ENCODE measurements at regions not wholly inside any gene's neighbourhood (a gene's known extent, or its start where the extent isn't known, plus 50 kb on each side); places are given as distances from the start of the nearest gene placed in this dataset.
A peak's percentile ranks its signal among the peaks of the same experiment; 100 is the strongest.

DNA sequence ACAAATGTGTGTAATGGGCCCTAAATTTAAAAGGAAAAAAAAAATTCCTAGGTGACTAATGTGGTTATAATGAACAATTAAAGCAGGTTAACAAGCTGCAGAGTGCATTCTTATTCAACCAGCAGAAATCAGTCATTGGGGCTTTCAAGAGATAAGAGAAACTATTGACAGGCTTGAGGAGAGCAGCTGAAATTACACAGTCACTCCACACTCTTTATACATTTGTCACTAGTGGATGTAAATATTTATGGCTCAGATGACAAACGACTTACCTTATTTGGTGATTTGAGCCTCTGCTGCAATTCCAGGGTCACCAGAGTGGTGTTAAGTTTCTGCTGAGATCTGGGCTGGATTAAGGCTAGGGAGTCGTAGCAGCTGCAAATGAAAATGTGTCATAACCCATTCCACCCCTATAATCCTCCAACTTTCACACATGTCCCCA, 896.3 kb downstream of the TTLL7 start:
- no peak overlapping the region for H3K4me3 ChIP-seq (ENCODE audit: insufficient read depth, low read depth, low read length)
- in situ Hi-C loops (cut with MboI; ENCODE audit: low sequenced_read_pairs) (no loop called here), dilution Hi-C loops (cut with HindIII; ENCODE audit: low sequenced_read_pairs, unreplicated experiment) (no loop called here), intact Hi-C loops (cut with micrococcal nuclease) (no loop called here)
- H2BK15ac ChIP-seq (ENCODE audit: low read depth, low read length) = no peak overlapping the region
- H4K91ac ChIP-seq (ENCODE audit: insufficient read depth, low read depth, low read length) = no peak overlapping the region
- H3K4me1 ChIP-seq (ENCODE audit: control insufficient read depth, insufficient read depth, low read length) = no peaks in the 10 kb centered on the region
- H2BK120ac ChIP-seq (ENCODE audit: low read depth, low read length) = no peak overlapping the region
- no peak overlapping the region for H3K9ac ChIP-seq (ENCODE audit: low read depth, low read length)
- H2BK20ac ChIP-seq (ENCODE audit: low read depth, low read length) = no peak overlapping the region
- no TSS peak for BruUV-seq (replicated peaks)
- no peaks in the 10 kb centered on the region for H3K36me3 ChIP-seq (ENCODE audit: control insufficient read depth, insufficient read depth, low read length)
- no peak overlapping the region for H3K18ac ChIP-seq (ENCODE audit: low read depth, low read length)
- no peaks in the 10 kb centered on the region for H4K20me1 ChIP-seq (ENCODE audit: insufficient read depth, low read length)
- no peak overlapping the region for H3K56ac ChIP-seq (ENCODE audit: extremely low read depth, insufficient read depth, low read length)
- H2AK9ac ChIP-seq (replicated peaks; ENCODE audit: low read depth, low read length, poor library complexity) = no peak overlapping the region
- no peak overlapping the region for H3K23ac ChIP-seq (ENCODE audit: low read depth, low read length)
- DNase-seq (peak; percentile 19), ATAC-seq (ENCODE audit: low read depth) (no peak)
- H3K27me3 ChIP-seq (ENCODE audit: control insufficient read depth, insufficient read depth, low read length) = no peaks in the 10 kb centered on the region
- no CpG with 5 or more reads among the region's 2 CpGs for WGBS, 2 experiments (ENCODE audit: extremely low coverage in 2 of 2, insufficient read length in 1 of 2)
- ChIA-PET CTCF (no interaction called here), POLR2A (ENCODE audit: unreplicated experiment) (no interaction called here)
- H2BK5ac ChIP-seq (ENCODE audit: low read depth, low read length, poor library complexity, severe bottlenecking) = no peak overlapping the region
- no peaks in the 10 kb centered on the region for H3K79me1 ChIP-seq (ENCODE audit: low read depth in 1 of 2, low read length in 2 of 2)
- H3K27ac ChIP-seq (ENCODE audit: insufficient read depth, low read length) = no peak overlapping the region
- no peak overlapping the region for H2AFZ ChIP-seq (replicated peaks; ENCODE audit: low read length, poor library complexity)
- H4K5ac ChIP-seq (ENCODE audit: low read depth, low read length) = no peak overlapping the region
- no peak overlapping the region for H2AK5ac ChIP-seq (ENCODE audit: low read depth, low read length)
- no peak for TF ChIP-seq SMC3 (IDR thresholded peaks at IDR 0.05; ENCODE audit: low read depth, low read length)
- no peak for TF ChIP-seq MAFK (IDR thresholded peaks at IDR 0.05; ENCODE audit: low read depth, low read length)
- no peak for TF ChIP-seq RFX5 (IDR thresholded peaks at IDR 0.05; ENCODE audit: low read depth, low read length)
- no peak for TF ChIP-seq RAD21 (IDR thresholded peaks at IDR 0.05; ENCODE audit: low read length)
- TF ChIP-seq, protein P1, sequence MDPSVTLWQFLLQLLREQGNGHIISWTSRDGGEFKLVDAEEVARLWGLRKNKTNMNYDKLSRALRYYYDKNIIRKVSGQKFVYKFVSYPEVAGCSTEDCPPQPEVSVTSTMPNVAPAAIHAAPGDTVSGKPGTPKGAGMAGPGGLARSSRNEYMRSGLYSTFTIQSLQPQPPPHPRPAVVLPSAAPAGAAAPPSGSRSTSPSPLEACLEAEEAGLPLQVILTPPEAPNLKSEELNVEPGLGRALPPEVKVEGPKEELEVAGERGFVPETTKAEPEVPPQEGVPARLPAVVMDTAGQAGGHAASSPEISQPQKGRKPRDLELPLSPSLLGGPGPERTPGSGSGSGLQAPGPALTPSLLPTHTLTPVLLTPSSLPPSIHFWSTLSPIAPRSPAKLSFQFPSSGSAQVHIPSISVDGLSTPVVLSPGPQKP (IDR thresholded peaks at IDR 0.05; ENCODE audit: borderline replicate concordance, low read depth, low read length) = no peak
- TF ChIP-seq FOS (IDR thresholded peaks at IDR 0.05; ENCODE audit: low read depth, low read length) = no peak
- no peak overlapping the region for H3K4ac ChIP-seq (ENCODE audit: low read depth, low read length)
- no peak overlapping the region for H3K14ac ChIP-seq (replicated peaks; ENCODE audit: low read depth, low read length)
- no peak overlapping the region for H3K4me2 ChIP-seq (ENCODE audit: low read depth, low read length)
- peaks cover 3% of the 10 kb centered on the region; the same call in 1 of the 2 replicates for H3K9me3 ChIP-seq (ENCODE audit: control insufficient read depth, insufficient read depth, low read length)
- no peak overlapping the region for H4K8ac ChIP-seq (ENCODE audit: low read depth in 2 of 2, low read length in 2 of 2)
- no peaks in the 10 kb centered on the region for H3K9me1 ChIP-seq (ENCODE audit: insufficient read depth, low read length)
